HG03196 (cell line): ENCODE measurements at regions not wholly inside any gene's neighbourhood (a gene's known extent, or its start where the extent isn't known, plus 50 kb on each side); places are given as distances from the start of the nearest gene placed in this dataset.

ENCODE experiments used
- ATAC-seq: cut with Tn5 transposase; IDR thresholded peaks from one replicate; pipeline ENCODE4 v1.9.1; 2021; ENCODE audit not compliant: unreplicated experiment

DNA sequence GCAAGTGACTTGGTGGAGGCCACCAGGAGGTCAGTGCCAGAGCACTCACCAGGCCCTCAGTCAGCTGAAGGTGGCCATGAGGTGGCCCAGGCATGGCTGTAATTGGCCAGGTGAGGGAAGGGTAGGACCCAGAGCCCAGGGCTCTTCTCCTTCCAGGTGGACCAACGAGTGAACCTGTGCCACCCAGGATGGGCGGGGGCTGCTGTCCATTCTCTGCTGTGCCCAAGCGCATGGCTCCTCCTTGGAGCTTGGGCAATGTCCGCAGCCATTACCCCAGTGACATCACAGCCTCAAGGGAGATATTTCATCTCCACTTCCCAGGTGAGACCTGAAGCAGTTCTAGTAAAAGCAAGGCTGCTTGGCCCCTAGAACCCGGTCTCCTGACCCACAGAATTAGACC lies 303.0 kb upstream of the FOXF1 start:
- no peak for ATAC-seq

DNA sequence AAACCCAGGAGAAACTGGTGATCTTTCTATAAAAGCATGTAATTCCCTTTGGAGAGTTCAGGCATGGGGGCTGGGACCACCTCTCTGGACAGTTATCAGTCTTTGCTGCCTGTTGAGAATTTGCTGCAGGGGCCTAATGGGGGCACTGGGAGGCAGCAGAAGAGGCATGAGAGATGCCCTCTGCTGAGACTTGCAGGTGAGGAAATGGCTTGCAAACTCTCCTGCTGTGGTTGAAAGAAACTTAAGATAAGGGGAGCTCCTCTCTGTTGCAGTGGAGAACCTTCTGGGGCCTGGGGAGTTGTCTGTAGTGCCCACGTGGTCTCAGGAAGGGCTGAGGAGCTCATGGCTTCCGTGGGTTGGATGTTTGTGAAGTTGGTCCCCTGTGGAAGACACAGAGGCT lies 301.1 kb upstream of the FOXF1 start:
- no peak for ATAC-seq

DNA sequence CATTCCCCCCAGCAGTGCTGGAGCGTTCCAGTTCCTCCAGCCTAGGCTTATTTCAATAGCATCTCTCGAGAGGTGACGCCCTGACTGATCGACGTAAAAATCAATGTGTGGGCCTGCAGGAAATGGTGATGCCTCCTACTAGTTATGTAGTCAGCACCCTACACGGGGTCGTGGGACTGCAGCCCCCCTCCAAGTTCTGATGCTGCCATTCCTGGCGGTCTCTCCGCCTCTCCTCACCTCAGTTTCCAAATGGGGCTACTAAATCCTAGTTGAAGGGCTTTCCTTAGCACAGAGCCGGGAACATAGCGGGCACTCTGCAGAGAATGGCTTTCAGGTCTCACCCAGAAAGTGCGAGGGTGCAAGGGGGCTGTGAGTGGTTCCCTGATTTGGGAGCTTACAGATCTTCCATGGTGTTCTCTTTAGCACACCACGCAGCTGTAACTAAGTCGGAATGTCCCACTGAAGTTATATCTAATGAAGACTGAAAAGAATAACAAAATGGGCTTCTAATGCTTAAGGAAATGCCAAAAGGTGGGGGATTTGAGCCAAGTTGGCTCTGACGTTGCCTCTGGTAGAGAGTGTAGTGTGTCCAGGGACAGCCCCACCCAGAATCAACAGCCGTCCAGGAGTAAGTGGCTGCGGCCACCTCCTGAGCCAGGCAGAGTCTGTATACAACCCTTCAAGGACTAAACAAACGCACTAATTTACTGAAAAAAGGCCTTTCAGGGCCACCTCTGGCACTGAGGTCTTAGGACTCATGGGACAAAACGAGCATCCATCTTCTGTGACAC lies 299.7 kb upstream of the FOXF1 start:
- no peak for ATAC-seq

DNA sequence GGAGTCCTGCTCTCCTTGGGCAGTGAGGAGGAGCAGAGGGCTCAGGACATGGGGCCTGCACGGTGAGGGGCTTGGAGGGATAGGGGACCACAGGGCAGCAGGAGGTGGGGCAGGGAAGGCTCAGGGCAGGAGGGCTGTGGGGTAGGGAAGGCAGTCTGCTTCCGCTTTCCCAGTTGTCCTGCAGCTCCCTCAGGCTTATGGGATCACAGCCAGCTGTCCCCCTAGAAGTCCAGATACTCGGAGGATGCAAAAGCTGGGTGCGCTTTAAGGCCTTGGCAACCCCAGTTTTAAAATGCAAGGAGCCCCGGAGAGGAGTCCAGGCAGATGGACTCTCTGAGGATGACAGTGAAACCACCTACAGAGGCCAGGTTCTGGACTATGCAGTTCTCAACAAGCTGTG lies 299.1 kb upstream of the FOXF1 start:
- ATAC-seq = no peak

DNA sequence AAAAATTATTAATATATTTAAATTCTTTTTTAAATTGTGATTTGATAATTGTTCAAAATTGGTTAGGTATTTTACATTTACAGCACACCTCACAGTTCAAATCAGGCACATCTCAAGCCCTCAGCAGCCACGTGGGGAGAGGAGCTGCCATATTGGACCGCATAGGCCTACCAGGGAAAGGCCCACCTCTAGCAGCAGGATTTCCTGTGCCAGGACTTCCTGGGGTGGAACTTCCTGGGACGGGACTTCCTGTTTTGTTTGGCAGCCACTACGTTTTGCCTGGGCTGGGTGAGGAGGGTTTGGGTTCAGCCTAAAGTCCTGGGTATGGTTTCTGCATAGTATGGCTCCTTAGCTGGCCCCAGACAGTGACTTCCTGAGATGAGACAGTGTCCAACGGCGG lies 298.5 kb upstream of the FOXF1 start:
- ATAC-seq = no peak

DNA sequence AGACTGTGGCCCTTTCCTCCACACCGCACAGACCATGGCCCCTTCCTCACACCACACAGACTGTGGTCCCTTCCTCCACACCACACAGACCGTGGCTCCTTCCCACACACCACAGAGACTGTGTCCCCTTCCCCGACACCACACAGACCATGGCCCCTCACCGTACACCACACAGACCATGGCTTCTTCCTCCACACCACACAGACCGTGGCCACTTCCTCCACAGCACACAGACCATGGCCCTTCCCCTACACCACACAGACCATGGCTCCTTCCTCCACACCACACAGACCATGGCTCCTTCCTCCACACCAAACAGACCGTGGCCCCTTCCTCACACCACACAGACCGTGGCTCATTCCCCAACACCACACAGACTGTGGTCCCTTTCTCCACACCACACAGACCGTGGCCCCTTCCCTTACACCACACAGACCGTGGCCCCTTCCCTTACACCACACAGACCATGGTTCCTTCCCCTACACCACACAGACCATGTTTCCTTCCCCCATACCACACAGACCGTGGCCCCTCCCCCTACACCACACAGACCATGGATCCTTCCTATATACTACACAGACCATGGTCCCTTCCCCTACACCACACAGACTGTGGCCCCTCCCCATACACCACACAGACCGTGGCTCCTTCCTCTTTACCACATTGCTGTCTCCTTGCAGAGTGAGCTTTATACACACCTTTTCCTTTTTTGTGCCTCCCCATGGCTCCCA lies 297.5 kb upstream of the FOXF1 start:
- ATAC-seq = no peak

DNA sequence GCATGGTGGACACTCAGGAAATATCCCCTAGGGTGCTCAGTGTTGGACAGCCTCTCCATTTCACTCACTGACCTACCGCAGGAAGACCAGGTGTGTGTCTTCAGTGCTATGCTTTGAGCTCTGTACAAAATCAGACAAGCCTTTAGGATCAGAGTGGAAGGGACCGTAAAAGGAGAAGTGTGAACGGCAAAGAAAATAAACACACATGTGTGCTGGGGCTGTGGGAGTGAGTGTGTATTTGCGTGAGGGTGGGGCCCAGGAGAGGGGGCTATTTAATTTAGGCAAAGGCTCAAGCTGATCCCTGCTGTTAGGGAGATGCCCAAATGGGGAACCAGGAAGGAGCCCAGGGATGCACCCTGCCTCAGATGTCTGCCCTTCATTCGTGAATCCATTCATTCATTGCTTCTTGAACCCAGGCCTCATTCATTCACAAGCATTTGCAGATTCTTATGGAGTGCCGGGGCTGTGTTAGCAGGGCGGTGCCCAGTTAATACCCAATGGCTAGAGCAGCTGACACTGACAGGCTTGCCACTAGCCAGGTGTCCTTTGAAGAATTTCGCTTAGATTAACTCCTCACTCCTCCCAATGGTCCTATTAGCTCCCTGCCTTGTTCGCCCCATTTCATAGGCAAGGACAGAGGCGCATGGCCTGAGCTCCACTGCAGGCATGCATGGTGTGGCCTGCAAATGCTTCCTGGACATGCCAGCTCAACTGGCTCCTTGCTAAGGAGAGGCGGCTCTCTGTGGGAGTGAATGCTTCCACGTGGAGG lies 296.7 kb upstream of the FOXF1 start:
- no peak for ATAC-seq

DNA sequence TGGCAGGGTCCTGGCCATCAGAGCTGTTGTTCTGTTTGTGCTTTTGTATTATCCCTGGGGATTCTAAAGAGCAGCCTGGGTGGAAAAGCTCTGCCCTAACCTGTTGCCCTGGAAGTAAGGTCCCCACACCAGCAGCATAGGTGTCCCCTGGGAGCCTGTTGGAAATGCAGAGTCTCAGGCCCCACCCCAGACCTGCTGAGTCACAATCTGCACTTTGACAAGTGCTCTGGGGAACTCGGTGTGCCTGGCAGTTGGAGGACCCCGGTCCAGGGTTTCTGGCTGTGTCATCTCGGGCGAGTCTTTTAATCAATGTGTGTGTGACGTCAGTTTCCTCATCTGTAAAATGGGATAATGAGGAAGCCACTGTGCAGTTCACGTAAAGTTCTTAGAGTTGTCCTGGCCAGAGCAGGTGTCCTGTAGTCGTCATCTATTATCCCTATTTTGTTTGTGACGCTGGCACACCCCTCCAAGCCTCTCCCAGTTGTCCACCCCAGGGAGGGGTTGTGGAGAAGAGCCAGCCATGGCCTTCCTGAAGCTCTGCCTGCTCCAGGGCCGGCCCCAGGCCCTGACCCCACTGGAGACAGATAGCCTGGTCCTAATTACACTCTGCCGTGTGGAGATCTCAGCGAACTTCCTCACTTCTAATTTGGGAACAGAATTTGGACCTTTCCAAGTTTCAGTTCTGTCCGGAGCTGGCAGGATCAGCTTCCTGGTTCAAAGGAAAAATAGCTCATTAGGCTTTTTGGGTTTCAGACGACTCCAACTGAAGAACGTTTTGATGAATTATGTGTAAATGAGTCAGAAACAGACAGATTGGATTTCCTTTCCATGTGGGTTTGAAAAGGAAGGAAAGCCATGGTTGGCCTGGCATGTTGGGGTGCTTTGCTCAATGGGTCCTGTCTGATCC lies 295.7 kb upstream of the FOXF1 start:
- ATAC-seq = no peak

DNA sequence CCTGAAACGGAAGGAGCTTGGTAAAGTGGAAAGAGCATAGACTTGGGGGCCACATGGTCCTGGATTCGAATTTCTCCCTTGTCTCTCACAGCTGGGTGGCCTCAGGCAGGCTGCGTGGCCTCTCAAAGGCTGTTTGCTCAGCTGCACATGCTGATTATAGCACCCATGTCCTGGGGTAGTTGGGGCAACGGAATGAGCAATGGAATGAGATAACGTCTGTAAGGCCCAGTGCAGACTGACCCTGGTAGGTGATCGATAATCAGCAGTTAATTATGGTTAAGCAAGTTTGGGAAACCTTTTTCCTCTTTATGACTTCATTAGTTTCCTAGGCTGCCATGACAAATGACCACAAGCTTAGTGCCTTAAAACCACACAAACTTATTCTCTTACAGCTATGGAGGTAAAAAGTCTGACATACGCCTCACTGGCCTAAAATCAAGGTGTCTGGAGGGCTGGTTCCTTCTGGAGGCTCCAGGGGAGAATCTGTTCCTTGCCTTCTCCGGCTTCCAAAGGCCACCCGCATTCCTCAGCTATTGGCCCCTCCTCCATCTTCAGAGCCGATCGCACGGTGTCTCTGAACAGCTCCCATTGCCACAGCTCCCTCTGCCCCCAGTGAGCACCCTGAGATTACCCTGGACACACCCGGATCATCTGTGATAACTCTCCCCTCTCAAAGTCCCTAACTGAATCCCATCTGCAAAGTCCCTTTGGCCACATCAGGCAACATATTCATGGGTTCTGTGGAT lies 294.9 kb upstream of the FOXF1 start:
- no peak for ATAC-seq

DNA sequence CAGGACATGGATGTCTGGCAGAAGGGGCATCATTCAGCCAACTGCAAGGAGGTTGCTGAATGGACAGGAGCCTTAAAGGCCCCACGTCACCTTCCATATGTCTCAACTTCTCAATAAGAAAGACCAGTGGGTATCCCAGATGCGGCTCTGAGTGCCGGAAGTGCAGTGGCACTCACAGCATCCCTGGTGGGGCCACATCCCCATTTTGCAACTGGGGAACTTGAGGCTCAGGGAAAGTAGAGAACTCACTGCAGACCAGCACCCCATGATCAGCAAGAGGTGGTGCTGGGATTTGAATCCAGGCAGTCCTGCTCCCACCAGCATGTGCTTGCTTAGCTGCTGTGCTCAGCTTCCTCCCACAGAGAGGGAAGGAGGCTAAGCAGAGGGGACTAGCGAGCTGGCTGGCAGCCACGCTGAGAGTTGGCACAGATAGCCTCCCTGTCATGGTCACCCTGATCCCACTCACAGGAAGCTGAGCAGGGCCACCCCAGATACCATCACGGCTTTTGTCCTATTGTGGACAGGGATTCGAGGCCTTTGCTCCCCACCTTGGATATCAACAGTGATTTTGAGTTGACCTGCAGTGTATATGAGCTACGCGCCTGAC lies 294.2 kb upstream of the FOXF1 start:
- no peak for ATAC-seq

DNA sequence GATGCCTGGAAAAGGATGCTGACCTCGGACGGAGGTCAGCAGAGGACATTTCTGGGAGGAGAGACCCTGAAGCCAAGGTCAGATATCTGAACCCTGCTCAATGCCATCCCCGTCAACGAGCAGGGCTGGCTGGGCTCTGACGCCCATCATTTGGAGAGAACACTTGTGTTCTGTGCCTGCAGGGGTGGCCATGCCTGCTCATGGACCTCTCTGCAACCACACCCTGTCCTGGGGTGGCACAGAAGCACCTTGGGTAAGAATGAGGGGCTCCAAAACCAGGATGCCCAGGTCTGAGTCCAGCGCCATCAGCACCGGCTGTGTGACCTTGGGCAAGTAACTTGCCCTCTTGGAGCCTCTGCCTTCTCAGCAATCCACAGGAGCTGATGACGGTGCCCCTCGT lies 293.7 kb upstream of the FOXF1 start:
- no peak for ATAC-seq

DNA sequence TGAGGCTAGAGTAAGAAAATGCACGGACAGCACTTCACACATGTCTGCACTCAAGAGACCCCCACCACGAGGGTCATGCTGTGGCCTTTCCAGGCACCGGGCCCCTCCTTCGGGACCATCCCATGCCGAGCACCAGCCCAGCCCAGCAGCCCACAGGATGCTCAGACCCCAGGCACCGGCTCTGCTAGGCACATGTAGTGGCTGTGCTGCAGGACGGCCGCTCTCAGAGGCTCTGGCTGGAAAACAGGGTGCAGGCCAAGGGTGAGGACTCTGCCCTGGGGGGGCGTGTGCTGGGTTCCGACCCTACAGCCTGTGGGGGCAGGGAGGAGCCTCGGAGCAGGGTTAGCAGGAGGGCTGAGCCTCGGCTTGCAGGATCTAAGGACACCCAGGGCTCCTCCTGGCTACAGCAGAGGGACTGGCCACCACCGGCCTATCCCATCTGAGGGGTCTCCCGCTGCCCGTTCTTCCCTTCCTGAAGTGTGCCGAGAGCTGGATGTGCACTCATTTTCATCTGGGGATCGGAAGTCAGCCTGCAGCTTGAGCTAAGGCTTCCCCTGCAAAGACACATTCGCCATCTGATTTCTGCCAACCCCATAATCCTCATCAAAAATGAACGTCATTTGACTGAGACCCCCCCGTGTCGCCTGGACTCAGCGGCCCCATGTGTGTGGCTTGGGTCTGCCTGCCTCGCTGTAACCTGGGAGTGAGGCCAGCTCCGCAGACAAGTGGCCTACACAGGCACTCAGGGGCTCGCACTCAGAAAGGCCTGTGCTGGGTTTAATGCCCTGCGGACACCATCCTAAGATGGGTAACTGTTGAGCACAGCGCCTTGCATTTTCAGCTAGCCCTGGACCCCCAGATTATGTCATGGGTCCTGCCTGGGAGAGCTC lies 293.1 kb upstream of the FOXF1 start:
- ATAC-seq = no peak

DNA sequence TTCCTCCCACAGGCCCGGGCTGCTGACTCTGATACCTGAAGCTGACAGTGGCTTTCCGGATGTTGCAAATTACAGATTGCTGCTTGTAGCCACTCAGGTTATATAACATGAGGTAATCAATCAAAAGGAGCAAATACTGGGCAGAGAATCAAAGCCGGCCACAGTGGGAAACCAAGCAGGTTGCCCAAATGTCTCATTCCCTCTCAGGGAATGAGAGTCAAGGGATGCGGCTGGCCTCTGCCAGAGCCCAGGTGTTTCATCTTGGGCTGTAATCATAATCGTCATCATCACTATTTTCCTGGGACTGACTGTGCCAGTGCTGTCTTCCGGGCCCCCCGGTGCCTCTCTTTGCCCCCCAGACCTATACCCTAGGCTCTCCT lies 292.4 kb upstream of the FOXF1 start:
- ATAC-seq = no peak

DNA sequence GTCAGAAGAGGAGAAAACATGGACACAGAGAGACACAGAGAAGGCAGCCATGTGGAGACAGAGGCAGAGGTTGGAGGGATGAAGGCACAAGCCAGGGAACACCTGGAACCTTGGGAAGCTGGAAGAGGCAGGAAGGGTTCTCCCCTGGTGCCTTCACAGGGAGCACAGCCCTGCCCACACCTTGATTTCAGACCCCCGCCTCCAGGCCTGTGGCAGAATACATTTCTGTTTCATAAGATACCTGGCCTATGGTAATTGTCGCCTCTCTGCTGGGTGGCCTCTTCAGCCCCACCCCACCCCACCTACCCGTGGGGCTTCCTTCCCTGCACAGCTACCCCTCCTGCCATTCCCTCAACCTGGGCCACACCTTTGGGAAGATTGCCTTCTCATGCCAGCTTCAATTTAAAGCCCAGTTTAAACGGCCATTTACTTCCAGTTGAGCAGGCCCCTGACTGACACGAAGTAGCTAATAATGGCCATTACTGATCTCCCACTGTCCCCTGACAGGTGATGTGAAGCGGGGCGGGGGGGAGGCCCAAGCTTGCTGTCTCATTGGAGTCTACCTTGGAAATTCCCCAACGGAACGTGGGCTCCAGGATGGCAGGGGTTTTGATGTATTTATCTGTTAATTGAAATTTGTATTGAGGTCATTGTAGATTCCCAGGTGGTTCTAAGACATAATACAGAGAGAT lies 291.7 kb upstream of the FOXF1 start:
- ATAC-seq = no peak

DNA sequence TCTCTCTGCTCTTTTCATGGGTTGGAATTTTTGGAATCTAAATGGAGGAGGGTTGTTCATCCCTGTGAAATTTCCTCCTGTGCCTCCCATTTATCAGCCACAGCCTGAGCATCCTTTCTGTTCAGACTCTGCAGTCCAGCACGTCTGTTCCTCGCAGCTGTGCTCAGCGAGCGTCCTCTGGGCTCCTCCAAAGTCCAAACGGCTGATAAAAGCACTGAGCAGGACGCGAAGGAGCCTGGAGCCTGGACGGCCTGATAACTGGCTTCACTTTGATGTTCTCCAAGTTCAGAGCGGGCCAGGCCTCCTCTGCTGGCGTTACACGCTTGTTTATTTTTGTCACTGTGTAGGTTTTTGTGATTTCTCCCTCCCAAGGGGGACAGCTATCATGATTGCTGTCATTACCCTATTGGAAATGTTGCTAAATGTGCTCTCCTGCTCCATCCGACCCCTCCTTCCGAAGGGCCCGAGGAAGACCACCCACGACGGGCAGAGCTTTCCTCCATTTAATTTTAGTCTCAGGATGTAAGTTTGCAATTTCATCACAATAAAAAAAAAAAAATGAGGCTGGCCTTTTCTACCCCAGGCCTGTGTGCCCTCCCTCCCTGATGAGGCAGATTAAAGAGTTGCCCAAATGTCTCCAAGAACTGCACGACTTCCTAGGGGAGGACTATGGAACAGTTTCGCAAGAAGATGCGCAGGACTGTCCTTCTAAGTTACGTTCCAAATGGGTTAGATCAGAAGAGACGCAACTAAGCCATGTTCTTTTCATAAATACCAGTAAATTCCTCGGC lies 290.5 kb upstream of the FOXF1 start:
- ATAC-seq = no peak

DNA sequence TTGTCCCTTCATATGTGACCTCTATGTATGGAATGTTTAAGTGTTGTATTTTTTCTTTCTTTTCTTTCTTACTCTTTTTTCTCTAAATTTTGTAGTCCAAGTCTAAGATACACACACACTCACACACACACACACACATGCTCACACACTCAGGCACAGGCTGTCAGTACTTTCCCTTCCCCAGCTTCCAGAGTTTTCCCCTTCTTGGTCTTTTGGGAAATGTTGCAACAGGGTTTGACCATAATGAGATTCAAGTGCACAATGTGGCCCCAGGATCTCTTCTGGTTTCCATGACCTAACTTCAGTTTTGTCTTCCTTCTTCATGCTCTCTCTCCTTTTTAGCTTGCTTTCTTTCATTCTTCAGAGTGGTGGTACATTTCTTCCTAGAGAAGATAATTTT lies 289.8 kb upstream of the FOXF1 start:
- ATAC-seq = no peak

DNA sequence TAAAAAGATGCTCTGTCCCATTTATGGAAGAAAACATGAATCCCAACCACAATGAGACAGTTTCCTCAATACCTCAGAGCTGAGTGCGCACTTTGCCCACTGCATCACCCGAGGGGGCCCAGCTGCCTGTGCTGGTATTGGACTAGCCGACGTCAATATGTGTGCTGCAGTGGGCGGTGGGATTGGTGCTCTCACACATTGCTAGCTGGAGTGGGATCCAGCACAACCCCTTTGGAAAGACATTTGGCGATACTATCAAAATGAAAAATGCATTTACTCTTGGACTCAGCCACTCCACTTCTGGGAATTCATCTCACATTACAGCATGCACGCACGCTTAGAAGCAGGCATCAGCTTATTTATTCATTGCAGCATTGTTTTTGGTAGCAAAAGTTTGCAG lies 289.2 kb upstream of the FOXF1 start:
- ATAC-seq = no peak
